ENCODE measurements at regions not wholly inside any gene's neighbourhood (a gene's known extent, or its start where the extent isn't known, plus 50 kb on each side); places are given as distances from the start of the nearest gene placed in this dataset.
A peak's percentile ranks its signal among the peaks of the same experiment; 100 is the strongest.

GRCh38 chr6:15922510-15923250 is 206.2 kb upstream of the MYLIP start:
- DNase-seq: no peak

DNA sequence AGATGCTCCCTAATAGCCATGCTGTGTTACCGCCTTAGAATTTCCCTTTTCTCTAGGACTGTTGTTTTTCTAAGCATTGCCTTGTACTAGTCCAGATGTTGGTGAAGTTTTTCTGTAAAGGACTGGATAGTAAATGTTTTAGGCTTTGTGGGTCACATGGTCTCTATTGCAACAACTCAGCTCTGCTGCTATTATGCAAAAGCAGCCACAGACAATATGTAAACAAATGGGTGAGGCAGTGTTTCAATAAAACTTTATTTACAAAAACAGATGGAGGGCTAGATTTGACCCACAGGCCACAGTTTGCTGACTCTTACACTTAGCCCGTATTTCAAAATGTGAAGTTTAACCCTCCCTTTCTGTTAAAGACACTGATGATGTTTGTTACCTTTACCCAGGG is 207.6 kb upstream of the MYLIP start:
- DNase-seq: no peak

- no peak for DNase-seq
Observed at GRCh38 chr6:15916581-15916980, 212.3 kb upstream of the MYLIP start.

DNA sequence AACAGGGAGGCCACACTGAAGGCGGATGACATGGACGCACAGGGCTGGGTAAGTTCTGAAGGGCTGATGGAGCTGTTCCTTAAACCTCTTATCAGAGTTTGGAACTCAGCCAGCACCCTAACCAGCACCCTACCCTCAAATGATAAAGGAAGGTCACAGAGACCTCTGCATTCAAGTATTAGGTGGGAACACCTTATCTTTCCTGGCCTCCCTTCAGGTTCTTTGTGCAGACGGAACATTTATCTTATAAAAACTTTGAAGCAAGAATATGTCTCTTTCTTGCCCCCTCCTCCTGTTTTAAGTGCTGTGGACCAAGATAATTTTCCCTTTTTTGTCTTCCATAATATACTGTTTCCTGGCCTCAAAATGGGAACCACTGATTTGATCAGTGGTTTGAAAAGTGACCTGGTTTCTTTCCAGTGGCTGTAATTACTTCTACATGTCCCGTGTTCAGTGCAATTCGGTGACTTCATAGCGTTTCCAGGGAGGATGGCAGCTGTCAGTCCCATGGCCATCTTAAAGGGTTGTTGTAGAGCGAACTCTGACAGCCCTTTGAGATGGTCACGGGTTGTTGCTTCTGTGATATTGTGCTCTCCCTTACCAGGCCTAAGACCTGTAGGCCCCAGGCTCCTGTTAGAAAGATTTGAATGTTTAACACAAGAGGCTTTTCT is 213.2 kb upstream of the MYLIP start:
- DNase-seq: no peak

GRCh38 chr6:15914553-15914952 is 214.3 kb upstream of the MYLIP start:
- DNase-seq: no peak

GRCh38 chr6:15913573-15913972 is 215.3 kb upstream of the MYLIP start:
- no peak for DNase-seq

DNA sequence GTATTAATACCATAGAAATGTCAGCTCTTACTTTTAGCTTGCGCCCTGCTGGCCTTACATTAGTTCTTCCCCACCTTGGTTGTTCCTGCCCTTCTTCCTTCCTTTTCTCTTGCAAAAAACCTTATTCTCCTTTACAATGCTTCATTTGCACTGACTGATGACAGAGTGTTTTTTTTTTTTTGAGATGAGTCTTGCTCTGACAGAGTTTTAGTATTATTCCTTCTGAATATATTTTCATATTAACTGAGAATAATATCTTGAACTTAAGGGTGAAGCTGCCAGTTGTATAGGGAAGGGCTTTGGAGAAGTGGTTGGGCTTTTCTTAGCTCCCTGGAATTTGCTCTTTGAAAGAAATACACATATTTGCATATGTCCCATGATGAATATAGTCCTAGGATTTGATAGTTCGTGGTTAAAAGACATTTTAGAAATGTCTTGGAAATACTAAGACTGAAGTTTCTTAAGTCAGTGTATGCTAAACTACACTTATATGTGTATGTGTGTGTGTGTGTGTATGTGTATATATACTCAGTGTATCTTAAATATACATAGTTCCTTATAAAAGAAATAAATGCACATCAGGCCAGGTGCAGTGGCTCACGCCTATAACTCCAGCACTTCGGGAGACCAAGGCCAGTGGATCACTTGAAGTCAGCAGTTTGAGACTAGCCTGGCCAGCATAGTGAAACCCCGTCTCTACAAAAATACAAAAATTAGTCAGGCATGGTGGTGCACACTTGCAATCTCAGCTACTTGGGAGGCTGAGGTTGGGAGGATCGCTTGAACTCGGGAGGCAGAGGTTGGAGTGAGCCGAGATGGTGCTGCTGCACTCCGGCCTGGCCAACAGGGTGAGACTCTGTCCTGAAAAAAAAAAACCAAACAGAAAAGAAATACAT is 216.1 kb upstream of the MYLIP start:
- DNase-seq: no peak

- no peak for DNase-seq
Observed at GRCh38 chr6:15911753-15912504, 217.0 kb upstream of the MYLIP start.

- no peak for DNase-seq
Observed at GRCh38 chr6:15909290-15910070, 219.4 kb upstream of the MYLIP start.

DNA sequence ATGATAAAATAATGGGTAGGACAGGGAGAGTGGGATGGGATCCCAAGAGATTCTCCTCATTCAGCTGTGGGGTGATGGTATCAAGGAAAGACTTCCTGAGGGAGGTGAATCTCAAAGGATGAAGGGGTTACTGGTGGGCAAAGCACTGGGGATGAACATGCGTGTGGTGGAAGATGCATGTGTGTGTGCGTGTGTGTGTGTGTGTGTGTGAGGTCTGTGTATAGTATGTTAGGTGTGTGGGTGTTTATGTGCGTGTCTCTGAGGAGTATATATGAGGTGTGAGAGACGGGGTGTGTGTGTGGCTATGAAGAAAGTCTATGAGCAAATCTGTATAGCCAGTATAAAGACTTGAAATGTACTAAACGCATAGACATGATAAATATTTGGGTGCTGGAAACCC is 220.0 kb upstream of the MYLIP start:
- DNase-seq: no peak

GRCh38 chr6:15907914-15908518 is 220.9 kb upstream of the MYLIP start:
- DNase-seq: peak; percentile 98

GRCh38 chr6:15907220-15907913 is 221.5 kb upstream of the MYLIP start:
- peak; percentile 22 for DNase-seq

- DNase-seq: no peak
Observed at GRCh38 chr6:15906420-15907016, 222.4 kb upstream of the MYLIP start.

GRCh38 chr6:15905488-15906419 is 223.1 kb upstream of the MYLIP start:
- DNase-seq: no peak

DNA sequence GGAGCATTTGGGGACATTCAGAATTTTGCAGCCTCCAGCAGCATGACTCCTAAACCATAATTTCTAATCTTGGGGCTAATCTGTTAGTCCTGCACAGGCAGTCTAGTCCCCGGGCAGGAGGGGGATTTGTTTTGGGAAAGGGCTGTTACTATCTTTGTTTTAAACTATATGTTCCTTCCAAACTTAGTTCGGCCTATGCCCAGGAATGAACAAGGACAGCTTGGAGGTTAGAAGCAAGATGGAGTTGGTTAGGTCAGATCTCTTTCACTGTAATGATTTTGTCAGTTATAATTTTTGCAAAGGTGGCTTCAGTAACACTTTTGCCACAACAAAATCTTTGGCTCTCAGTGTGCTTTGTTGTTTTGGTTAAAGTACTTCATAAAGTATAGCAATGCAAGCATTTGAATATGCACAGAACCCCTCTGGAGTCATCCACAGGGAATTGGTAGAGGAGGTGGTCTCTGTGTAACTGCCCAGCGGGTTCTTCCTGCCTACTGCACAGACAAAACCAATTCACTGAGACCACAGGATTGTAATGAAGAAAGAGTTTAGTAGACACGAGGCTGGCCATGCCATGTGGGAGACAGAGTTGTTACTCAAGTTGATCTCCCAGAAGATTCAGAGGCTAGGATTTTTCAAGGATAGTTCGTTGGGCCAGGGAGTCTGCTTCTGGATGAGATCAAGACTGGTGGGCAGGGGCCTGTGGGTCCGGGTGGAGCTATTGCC is 224.1 kb upstream of the MYLIP start:
- no peak for DNase-seq

DNA sequence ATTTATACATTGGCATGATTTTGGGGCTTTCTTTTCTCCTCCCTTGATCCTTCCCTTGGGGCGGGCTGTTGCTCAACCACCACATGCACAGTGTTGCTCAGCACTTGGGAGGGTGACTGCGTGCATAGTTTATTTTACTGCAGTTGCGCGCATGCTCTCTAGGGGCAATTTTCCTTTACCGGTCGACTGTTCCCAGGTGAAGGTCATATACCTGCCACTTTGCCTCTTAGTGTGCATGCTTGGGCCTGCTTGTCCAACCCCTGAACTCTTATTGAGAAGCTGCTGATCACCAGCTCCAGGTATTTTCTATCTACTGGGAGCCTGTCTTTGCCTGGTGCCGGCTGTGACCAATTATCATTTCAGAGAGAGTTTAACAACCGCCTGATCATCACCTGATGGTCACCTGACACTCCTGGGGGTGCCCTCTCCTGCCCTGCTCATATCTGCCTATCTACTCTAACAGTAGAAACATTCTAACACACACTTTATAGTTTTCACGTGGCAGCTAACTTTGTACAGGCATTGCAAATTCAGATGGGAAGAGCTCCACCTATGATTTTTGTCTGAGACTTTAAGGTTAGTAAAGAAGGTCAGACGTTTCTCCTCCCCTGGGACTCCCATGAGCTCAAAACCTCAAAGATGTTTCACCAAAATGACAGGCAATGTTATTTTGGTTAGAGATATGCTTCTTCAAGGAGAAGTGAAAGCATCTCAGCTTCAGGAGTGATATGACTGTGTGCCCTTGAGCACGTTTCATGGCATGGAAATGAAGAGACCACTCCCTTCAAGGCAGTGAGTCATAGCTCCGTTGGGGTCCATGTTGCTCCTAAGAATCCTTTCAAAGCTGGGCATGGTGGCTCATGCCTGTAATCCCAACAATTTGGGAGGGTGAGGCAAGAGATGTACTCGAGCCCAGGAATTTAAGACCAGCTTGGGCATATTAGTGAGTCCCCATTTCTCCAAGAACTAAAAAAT is 227.5 kb upstream of the MYLIP start:
- no peak for DNase-seq

DNA sequence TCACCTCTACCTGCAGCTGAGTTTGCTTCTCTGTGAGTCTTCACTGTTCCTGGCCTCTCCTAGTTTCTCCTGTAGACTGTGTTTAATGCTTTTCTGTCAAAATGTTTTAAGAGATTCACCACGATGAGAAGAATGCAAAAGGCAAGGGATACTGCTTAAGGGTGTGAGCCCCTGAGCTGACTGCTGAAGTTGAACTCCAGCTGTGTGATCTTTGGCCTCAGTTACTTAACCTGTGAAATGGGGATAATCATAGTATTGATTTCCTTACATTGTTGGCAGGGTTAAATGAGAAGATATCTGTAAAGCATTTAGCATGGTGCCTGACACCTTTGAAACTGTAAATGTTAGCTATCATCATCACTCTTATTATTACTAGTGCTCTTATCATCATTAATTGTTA is 230.2 kb upstream of the MYLIP start:
- no peak for DNase-seq

All from DMS53 (cell line).